Loucy (cell line): ENCODE measurements at regions not wholly inside any gene's neighbourhood (a gene's known extent, or its start where the extent isn't known, plus 50 kb on each side); places are given as distances from the start of the nearest gene placed in this dataset.

Experiments
- H2AFZ ChIP-seq: fragments of 200-600 bp; sonication (generic); 2 replicates; pipeline ENCODE4 v1.6.0; 2016; ENCODE audit warnings: antibody characterized with exemption, mild to moderate bottlenecking, low read length, moderate library complexity
- H3F3A ChIP-seq: fragments of 200-600 bp; 2 replicates; pipeline ENCODE4 v1.6.0; 2016; ENCODE audit warnings: antibody characterized with exemption, low read depth, mild to moderate bottlenecking
- H3K27me3 ChIP-seq: fragments of 200-600 bp; sonication (generic); 2 replicates; pipeline ENCODE4 v1.6.1; 2014; ENCODE audit warnings: low read length, mild to moderate bottlenecking; ENCODE audit not compliant: insufficient read depth, poor library complexity, severe bottlenecking
- H3K36me3 ChIP-seq: fragments of 200-600 bp; sonication (generic); 2 replicates; pipeline ENCODE4 v1.6.1; 2016; ENCODE audit warnings: low read length; ENCODE audit not compliant: insufficient read depth
- H3K4me1 ChIP-seq: fragments of 200-600 bp; sonication (generic); 2 replicates; pipeline ENCODE4 v1.5.1; 2014; ENCODE audit warnings: low read length, mild to moderate bottlenecking; ENCODE audit not compliant: insufficient read depth, poor library complexity, severe bottlenecking
- H3K4me2 ChIP-seq: fragments of 200-600 bp; sonication (generic); 2 replicates; pipeline ENCODE4 v1.6.0; 2014; ENCODE audit warnings: antibody characterized with exemption, low read length, low read depth, mild to moderate bottlenecking; ENCODE audit not compliant: poor library complexity, severe bottlenecking
- H3K4me3 ChIP-seq: fragments of 200-600 bp; sonication (generic); 2 replicates; pipeline ENCODE4 v1.5.1; 2014; ENCODE audit warnings: low read length, mild to moderate bottlenecking, mixed read lengths; ENCODE audit not compliant: poor library complexity, severe bottlenecking
- H3K79me2 ChIP-seq: fragments of 200-600 bp; sonication (generic); 2 replicates; pipeline ENCODE4 v1.6.1; 2014; ENCODE audit warnings: low read length; ENCODE audit not compliant: insufficient read depth
- H3K9ac ChIP-seq: fragments of 200-600 bp; sonication (generic); 2 replicates; pipeline ENCODE4 v1.6.0; 2014; ENCODE audit warnings: mild to moderate bottlenecking, low read depth, low read length, moderate library complexity; ENCODE audit not compliant: poor library complexity, severe bottlenecking
- H3K9me2 ChIP-seq: fragments of 200-600 bp; sonication (generic); replicated peaks from 2 replicates; pipeline ENCODE4 v1.6.1; 2016; ENCODE audit warnings: low read depth, low read length, mixed read lengths
- H3K9me3 ChIP-seq: fragments of 200-600 bp; sonication (generic); 2 replicates; pipeline ENCODE4 v1.6.1; 2014; ENCODE audit warnings: mild to moderate bottlenecking, antibody characterized with exemption, low read length, low read depth; ENCODE audit not compliant: insufficient read depth
- H4K20me1 ChIP-seq: fragments of 200-600 bp; sonication (generic); 2 replicates; pipeline ENCODE4 v1.6.0; 2014; ENCODE audit warnings: antibody characterized with exemption, low read length, mild to moderate bottlenecking; ENCODE audit not compliant: insufficient read depth, poor library complexity, severe bottlenecking
- EZH2phosphoT487 ChIP-seq: fragments of 200-600 bp; IDR thresholded peaks from 2 replicates; pipeline ENCODE4 v1.6.1; 2018; ENCODE audit warnings: antibody characterized with exemption, mild to moderate bottlenecking, moderate library complexity, borderline replicate concordance
- TF ChIP-seq, protein P1 (sequence below): fragments of 200-600 bp; sonication (generic); conservative IDR thresholded peaks from 2 replicates; pipeline ENCODE4 v1.5.1; 2014; ENCODE audit warnings: mild to moderate bottlenecking, antibody characterized with exemption, low read length

DNA sequence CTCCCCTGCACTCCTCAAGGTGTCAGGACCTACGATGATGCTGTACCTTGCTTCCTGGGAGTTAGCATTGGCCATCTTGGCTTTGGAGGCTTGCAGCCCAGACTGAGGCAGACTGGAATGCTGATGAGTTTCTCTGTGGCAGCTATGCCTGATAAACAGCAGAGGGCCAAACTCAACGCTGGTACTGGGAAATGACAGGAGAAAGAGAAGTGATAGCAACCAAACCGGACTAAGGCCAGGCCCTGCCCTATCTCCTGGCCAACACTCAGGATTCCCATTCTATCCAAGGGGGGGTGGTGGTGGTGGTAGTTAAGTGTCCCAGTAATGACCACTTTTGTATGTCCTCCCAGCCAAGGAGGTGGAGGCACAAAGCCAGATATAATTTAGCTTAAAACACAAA, 90.0 kb upstream of the DTNBP1 start:
- no peaks in the 10 kb centered on the region for H3K79me2 ChIP-seq
- no peaks in the 10 kb centered on the region for H3K9me3 ChIP-seq
- no peaks in the 10 kb centered on the region for H3K36me3 ChIP-seq
- no peak overlapping the region for H3K4me3 ChIP-seq
- no peaks in the 10 kb centered on the region for H3K9me2 ChIP-seq
- no peak for TF ChIP-seq EZH2phosphoT487
- TF ChIP-seq, protein P1, sequence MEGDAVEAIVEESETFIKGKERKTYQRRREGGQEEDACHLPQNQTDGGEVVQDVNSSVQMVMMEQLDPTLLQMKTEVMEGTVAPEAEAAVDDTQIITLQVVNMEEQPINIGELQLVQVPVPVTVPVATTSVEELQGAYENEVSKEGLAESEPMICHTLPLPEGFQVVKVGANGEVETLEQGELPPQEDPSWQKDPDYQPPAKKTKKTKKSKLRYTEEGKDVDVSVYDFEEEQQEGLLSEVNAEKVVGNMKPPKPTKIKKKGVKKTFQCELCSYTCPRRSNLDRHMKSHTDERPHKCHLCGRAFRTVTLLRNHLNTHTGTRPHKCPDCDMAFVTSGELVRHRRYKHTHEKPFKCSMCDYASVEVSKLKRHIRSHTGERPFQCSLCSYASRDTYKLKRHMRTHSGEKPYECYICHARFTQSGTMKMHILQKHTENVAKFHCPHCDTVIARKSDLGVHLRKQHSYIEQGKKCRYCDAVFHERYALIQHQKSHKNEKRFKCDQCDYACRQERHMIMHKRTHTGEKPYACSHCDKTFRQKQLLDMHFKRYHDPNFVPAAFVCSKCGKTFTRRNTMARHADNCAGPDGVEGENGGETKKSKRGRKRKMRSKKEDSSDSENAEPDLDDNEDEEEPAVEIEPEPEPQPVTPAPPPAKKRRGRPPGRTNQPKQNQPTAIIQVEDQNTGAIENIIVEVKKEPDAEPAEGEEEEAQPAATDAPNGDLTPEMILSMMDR = peak; percentile 20; the same call in 1 of the 2 replicates
- no peak overlapping the region for H3K4me2 ChIP-seq
- no peak overlapping the region for H2AFZ ChIP-seq
- no peaks in the 10 kb centered on the region for H3F3A ChIP-seq
- H3K9ac ChIP-seq = no peak overlapping the region
- H4K20me1 ChIP-seq = no peaks in the 10 kb centered on the region
- no peaks in the 10 kb centered on the region for H3K27me3 ChIP-seq
- H3K4me1 ChIP-seq = peaks cover 8% of the 10 kb centered on the region

DNA sequence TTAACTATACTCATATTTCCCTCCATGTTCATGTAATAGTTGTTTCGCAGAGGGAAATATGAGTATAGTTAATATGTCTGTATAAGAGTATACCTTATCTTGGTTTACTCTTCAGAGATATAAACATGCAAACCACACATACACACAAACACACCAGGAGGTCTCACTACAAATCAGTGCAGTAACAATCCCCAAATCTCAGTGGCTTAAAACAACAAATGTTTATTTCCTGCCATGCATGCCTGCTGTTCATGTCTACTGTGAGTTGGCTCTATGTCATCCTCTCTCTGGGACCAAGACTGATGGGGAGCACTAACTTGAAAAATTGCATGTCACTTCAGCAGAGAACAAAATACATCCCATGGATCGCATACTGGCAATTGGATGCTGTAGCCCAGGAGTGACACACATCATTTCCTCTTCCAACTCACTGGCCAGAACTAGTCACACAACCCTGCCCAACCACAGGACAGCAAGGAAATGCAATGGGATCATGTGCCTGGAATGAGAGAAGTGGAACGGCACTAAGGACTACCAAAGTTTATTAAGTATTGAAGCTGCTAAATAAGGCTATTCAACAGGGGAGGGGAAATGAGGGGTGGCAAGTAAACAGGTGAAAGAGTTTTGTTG, 89.0 kb upstream of the DTNBP1 start:
- Histone ChIP-seq H3K9ac (no peak overlapping the region), H3K9me3 (no peaks in the 10 kb centered on the region), H3K9me2 (no peaks in the 10 kb centered on the region), H3K4me1 (peaks cover 8% of the 10 kb centered on the region), H3K79me2 (no peaks in the 10 kb centered on the region), H2AFZ (no peak overlapping the region), H4K20me1 (no peaks in the 10 kb centered on the region), H3K4me3 (no peak overlapping the region), H3K36me3 (no peaks in the 10 kb centered on the region), H3K4me2 (no peak overlapping the region), H3K27me3 (no peaks in the 10 kb centered on the region), H3F3A (no peaks in the 10 kb centered on the region)
- no peak for TF ChIP-seq EZH2phosphoT487
- TF ChIP-seq, protein P1 = no peak

DNA sequence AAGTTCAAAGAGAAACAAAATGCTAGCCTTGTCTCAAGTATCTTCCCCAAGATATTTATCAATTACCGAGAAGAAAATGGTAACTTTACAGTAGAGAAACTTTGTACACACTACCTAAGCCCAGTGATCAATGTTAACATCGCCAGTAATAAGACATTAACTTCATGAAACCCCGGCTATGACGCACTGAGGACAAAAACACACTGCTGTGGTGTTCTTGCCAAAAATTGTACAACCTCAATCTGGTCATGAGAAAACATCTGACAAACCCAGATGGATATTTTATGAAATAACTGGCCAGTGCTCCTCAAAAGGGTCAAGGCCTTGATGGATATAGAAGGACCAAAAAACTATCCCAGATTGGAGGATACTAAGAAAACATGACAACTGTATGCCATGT, 85.5 kb upstream of the DTNBP1 start:
- Histone ChIP-seq H3K4me1 (no peaks in the 10 kb centered on the region), H3K4me3 (no peak overlapping the region), H3K79me2 (no peaks in the 10 kb centered on the region), H3K27me3 (no peaks in the 10 kb centered on the region), H3K9me3 (no peaks in the 10 kb centered on the region), H3K4me2 (no peak overlapping the region), H3K9ac (no peak overlapping the region), H3K36me3 (no peaks in the 10 kb centered on the region), H3K9me2 (no peaks in the 10 kb centered on the region), H2AFZ (no peak overlapping the region), H4K20me1 (no peaks in the 10 kb centered on the region), H3F3A (no peaks in the 10 kb centered on the region)
- TF ChIP-seq, protein P1 = no peak
- TF ChIP-seq EZH2phosphoT487 = no peak
